HepG2 (cell line): ENCODE measurements at regions not wholly inside any gene's neighbourhood (a gene's known extent, or its start where the extent isn't known, plus 50 kb on each side); places are given as distances from the start of the nearest gene placed in this dataset.

Experiments used
- ATAC-seq: fragments of 200-7000 bp; cut with Tn5 transposase; 3 replicates; pipeline ENCODE4 v1.9.1; 2020; ENCODE audit warnings: mild to moderate bottlenecking, moderate library complexity
- BruUV-seq: library from RNA; stranded (reverse); fragments of 400-500 nt; replicated peaks from 2 replicates; lab custom pipeline; 2021; lab: Mats Ljungman, UMichigan
- CTCF ChIA-PET: fragments of 300-600 bp; formaldehyde crosslinking; extraction: SDS; loops from one replicate; lab custom pipeline; 2021; ENCODE audit warnings: low total read pairs, inconsistent platforms, low intra/inter-chr PET ratio; lab: Yijun Ruan, JAX
- POLR2A ChIA-PET: fragments of 350-600 bp; sonication (Branson Sonifier 250); formaldehyde crosslinking; loops from one replicate; lab custom pipeline; 2020; ENCODE audit warnings: antibody characterized with exemption, inconsistent platforms; lab: Yijun Ruan, JAX
- DNase-seq: peaks from one replicate; pipeline ENCODE4 v3.0.0-alpha.2; 2015; ENCODE audit warnings: low spot score
- FAIRE-seq: peaks from 3 replicates; lab custom pipeline; 2011; peaks lifted over from hg19 to GRCh38; lab: Jason Lieb, UNC
- H2AFZ ChIP-seq: one replicate; pipeline ENCODE4 v1.6.1; 2011; ENCODE audit warnings: low read length, inconsistent platforms
- H3K27ac ChIP-seq: fragments of 300-600 bp; 3 replicates; pipeline ENCODE4 v1.8.0; 2011; ENCODE audit warnings: mixed run types, mild to moderate bottlenecking, mixed read lengths, low read length, inconsistent platforms; ENCODE audit not compliant: insufficient read depth; ENCODE audit errors: extremely low read length
- H3K27me3 ChIP-seq, 2 experiments: fragments of 200-600 bp in 1 of 2; 2 replicates in 1 of 2; 3 replicates in 1 of 2; pipeline versions ENCODE4 v1.6.0 to v1.8.0; 2011; ENCODE audit warnings: low read length in 2 of 2, mild to moderate bottlenecking in 2 of 2, moderate library complexity in 2 of 2, inconsistent platforms in 1 of 2; ENCODE audit not compliant: insufficient read depth in 2 of 2, control insufficient read depth in 1 of 2
- H3K36me3 ChIP-seq, 2 experiments: fragments of 200-600 bp in 1 of 2; replicated peaks in 1 of 2; 2 replicates in 1 of 2; 3 replicates in 1 of 2; pipeline versions ENCODE4 v1.5.1 to v1.8.0; 2011; ENCODE audit warnings: low read length in 2 of 2, inconsistent platforms in 1 of 2; ENCODE audit not compliant: insufficient read depth in 2 of 2, control insufficient read depth in 1 of 2
- H3K4me1 ChIP-seq: 2 replicates; pipeline ENCODE4 v1.5.1; 2012; ENCODE audit warnings: low read length, inconsistent platforms; ENCODE audit not compliant: insufficient read depth
- H3K4me2 ChIP-seq: 2 replicates; pipeline ENCODE4 v1.6.0; 2011; ENCODE audit warnings: low read depth, low read length, inconsistent platforms
- H3K4me3 ChIP-seq, 3 experiments: fragments of 200-600 bp in 1 of 3; sonication (generic), shearing (Covaris generic) in 1 of 3; replicated peaks in 1 of 3; 2 replicates each; pipeline ENCODE4 v1.5.1; 2011 to 2016; ENCODE audit warnings: low read length in 3 of 3, inconsistent platforms in 2 of 3, low read depth in 2 of 3, mild to moderate bottlenecking in 2 of 3, control low read depth in 1 of 3, mixed read lengths in 1 of 3; ENCODE audit not compliant: insufficient read depth in 1 of 3
- H3K79me2 ChIP-seq: one replicate; pipeline ENCODE4 v1.6.1; 2011; ENCODE audit warnings: low read length, inconsistent platforms; ENCODE audit not compliant: insufficient read depth
- H3K9ac ChIP-seq: 2 replicates; pipeline ENCODE4 v1.6.0; 2011; ENCODE audit warnings: mild to moderate bottlenecking, low read depth, low read length, inconsistent platforms; ENCODE audit not compliant: insufficient read depth
- H3K9me3 ChIP-seq: 2 replicates; pipeline ENCODE4 v1.5.1; 2012; ENCODE audit warnings: mild to moderate bottlenecking, low read length
- H4K20me1 ChIP-seq: 2 replicates; pipeline ENCODE4 v1.6.0; 2011; ENCODE audit warnings: inconsistent platforms, mild to moderate bottlenecking, low read length, moderate library complexity; ENCODE audit not compliant: insufficient read depth
- CHD4 ChIP-seq: fragments of 200-600 bp; sonication (generic); IDR thresholded peaks from 2 replicates; pipeline ENCODE4 v1.7.0; 2017; ENCODE audit warnings: mild to moderate bottlenecking, low read length, borderline replicate concordance
- HNRNPK ChIP-seq: fragments of 200-400 bp; formaldehyde crosslinking; IDR thresholded peaks from 2 replicates; pipeline ENCODE4 v1.6.1; 2018; ENCODE audit warnings: low read length, low read depth, moderate library complexity, mild to moderate bottlenecking; ENCODE audit not compliant: poor library complexity, severe bottlenecking
- IRF1 ChIP-seq: sonication (generic); formaldehyde crosslinking; IDR thresholded peaks from 2 replicates; pipeline ENCODE4 v1.4.0; 2020; ENCODE audit warnings: low read depth, mild to moderate bottlenecking, missing genetic modification reagents
- RBM39 ChIP-seq: fragments of 200-400 bp; formaldehyde crosslinking; IDR thresholded peaks from one replicate; pipeline ENCODE4 v1.6.1; 2018; ENCODE audit warnings: antibody characterized with exemption, mild to moderate bottlenecking, low read depth, low read length; ENCODE audit not compliant: poor library complexity, severe bottlenecking
- ZNF274 ChIP-seq: sonication (generic); formaldehyde crosslinking; IDR thresholded peaks from 2 replicates; pipeline ENCODE4 v1.5.1; 2020; ENCODE audit warnings: mild to moderate bottlenecking, missing genetic modification reagents
- WGBS: methylation state at CpG from one replicate; pipeline ENCODE4 v1.1.6; 2017; ENCODE audit warnings: low lambda C conversion rate; 5-methylcytosine and 5-hydroxymethylcytosine counted together
- in situ Hi-C: cut with HindIII; loops from 2 replicates; pipeline ENCODE4 v1.10.0; 2017; ENCODE audit warnings: low pct_unique_long_range_greater_than_20kb; ENCODE audit not compliant: extremely low pct_ligation_motif_present
- intact Hi-C: fragments of 100-400 bp; cut with micrococcal nuclease; formaldehyde crosslinking; loops from one replicate; pipeline ENCODE4 v1.10.0; 2022; ENCODE audit not compliant: unreplicated experiment
- TF ChIP-seq, protein P1 (sequence below): sonication (generic); formaldehyde crosslinking; IDR thresholded peaks from 2 replicates; pipeline ENCODE4 v1.5.0; 2020; ENCODE audit warnings: mild to moderate bottlenecking, missing genetic modification reagents, moderate library complexity

GRCh38 chr9:111152614-111153406 lies 114.5 kb upstream of the LPAR1 start:
- intact Hi-C loops (no loop called here), in situ Hi-C loops (no loop called here)
- Histone ChIP-seq H3K27ac (no peak overlapping the region), H4K20me1 (no peaks in the 10 kb centered on the region), H3K36me3 (no peaks in the 10 kb centered on the region), H3K4me1 (no peaks in the 10 kb centered on the region), H3K4me3 (no peak overlapping the region), H3K9me3 (no peaks in the 10 kb centered on the region), H3K79me2 (no peaks in the 10 kb centered on the region), H3K4me2 (no peak overlapping the region), H3K9ac (no peak overlapping the region), H3K27me3 (0 out of 5 replicates have a peak, but pooled peaks cover 0 to 3% of the 10 kb centered on the region in 2 experiments), H2AFZ (no peak overlapping the region)
- ATAC-seq: no peak
- no peak for FAIRE-seq
- BruUV-seq: no TSS peak
- TF ChIP-seq, protein P1, sequence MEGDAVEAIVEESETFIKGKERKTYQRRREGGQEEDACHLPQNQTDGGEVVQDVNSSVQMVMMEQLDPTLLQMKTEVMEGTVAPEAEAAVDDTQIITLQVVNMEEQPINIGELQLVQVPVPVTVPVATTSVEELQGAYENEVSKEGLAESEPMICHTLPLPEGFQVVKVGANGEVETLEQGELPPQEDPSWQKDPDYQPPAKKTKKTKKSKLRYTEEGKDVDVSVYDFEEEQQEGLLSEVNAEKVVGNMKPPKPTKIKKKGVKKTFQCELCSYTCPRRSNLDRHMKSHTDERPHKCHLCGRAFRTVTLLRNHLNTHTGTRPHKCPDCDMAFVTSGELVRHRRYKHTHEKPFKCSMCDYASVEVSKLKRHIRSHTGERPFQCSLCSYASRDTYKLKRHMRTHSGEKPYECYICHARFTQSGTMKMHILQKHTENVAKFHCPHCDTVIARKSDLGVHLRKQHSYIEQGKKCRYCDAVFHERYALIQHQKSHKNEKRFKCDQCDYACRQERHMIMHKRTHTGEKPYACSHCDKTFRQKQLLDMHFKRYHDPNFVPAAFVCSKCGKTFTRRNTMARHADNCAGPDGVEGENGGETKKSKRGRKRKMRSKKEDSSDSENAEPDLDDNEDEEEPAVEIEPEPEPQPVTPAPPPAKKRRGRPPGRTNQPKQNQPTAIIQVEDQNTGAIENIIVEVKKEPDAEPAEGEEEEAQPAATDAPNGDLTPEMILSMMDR (CRISPR knock-in tag): no peak
- TF ChIP-seq ZNF274 (CRISPR knock-in tag) (no peak), CHD4 (no peak), HNRNPK (peak; percentile 33)
- ChIA-PET POLR2A (no interaction called here), CTCF (no interaction called here)
- DNase-seq: no peak
- 12% methylated on average over 2 of the region's 2 CpGs for WGBS

DNA sequence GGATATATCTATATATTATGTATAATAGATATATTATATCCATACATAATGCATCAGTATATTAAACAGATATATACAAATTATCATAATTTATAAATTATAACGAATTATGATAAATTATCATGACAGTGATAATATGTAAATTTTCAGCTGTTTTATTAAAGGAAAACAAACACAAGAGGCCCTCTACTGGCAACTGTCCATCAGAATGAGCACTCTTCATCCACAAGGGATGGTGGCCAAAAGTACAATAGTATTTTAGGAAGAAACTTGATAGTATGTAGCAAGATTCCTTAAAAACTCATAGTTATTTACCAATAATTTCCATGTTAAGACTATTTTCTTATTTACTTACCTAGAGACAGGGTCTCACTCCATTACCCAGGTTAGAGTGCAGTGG lies 113.3 kb upstream of the LPAR1 start:
- DNase-seq (no peak), FAIRE-seq (no peak), ATAC-seq (no peak)
- no TSS peak for BruUV-seq
- CTCF ChIA-PET: no interaction called here
- Histone ChIP-seq H3K79me2 (no peaks in the 10 kb centered on the region), H3K4me3 (no peak overlapping the region), H4K20me1 (no peaks in the 10 kb centered on the region), H2AFZ (no peak overlapping the region), H3K27ac (no peak overlapping the region), H3K9ac (no peak overlapping the region), H3K4me1 (no peaks in the 10 kb centered on the region), H3K4me2 (no peak overlapping the region), H3K36me3 (no peaks in the 10 kb centered on the region), H3K9me3 (no peaks in the 10 kb centered on the region), H3K27me3 (0 out of 5 replicates have a peak, but pooled peaks cover 0 to 3% of the 10 kb centered on the region in 2 experiments)
- no peak for TF ChIP-seq IRF1 (CRISPR knock-in tag)
- no peak for TF ChIP-seq RBM39
- in situ Hi-C loops (no loop called here), intact Hi-C loops (no loop called here)
- 3% methylated on average over 1 of the region's 1 CpG for WGBS
- POLR2A ChIA-PET: no interaction called here
